Keratinocyte (primary cell): ENCODE measurements at regions not wholly inside any gene's neighbourhood (a gene's known extent, or its start where the extent isn't known, plus 50 kb on each side); places are given as distances from the start of the nearest gene placed in this dataset.

Experiments used
- DNase-seq: peaks from one replicate; pipeline ENCODE4 v3.0.0-alpha.2; 2011; ENCODE audit warnings: low read depth, missing footprints, low spot score
- FAIRE-seq: peaks from 2 replicates; lab custom pipeline; 2011; peaks lifted over from hg19 to GRCh38; lab: Jason Lieb, UNC
- H2AFZ ChIP-seq: 2 replicates; pipeline ENCODE4 v1.6.0; 2012; ENCODE audit warnings: low read length, control low read depth, inconsistent platforms; ENCODE audit not compliant: control insufficient read depth
- H3K27ac ChIP-seq: 2 replicates; pipeline ENCODE4 v1.5.1; 2011; ENCODE audit warnings: low read length; ENCODE audit not compliant: control insufficient read depth, insufficient read depth
- H3K27me3 ChIP-seq: 3 replicates; pipeline ENCODE4 v1.6.0; 2011; ENCODE audit warnings: low read length; ENCODE audit not compliant: control insufficient read depth, insufficient read depth; ENCODE audit errors: extremely low read depth
- H3K36me3 ChIP-seq, 2 experiments: 2 replicates in 1 of 2; 3 replicates in 1 of 2; pipeline ENCODE4 v1.5.1; 2011; ENCODE audit warnings: low read length in 2 of 2, mild to moderate bottlenecking in 1 of 2; ENCODE audit not compliant: control insufficient read depth in 2 of 2, insufficient read depth in 2 of 2; ENCODE audit errors: extremely low read depth in 1 of 2
- H3K4me1 ChIP-seq: 3 replicates; pipeline ENCODE4 v1.5.1; 2011; ENCODE audit warnings: low read length; ENCODE audit not compliant: control insufficient read depth, insufficient read depth; ENCODE audit errors: extremely low read depth
- H3K4me2 ChIP-seq: 3 replicates; pipeline ENCODE4 v1.6.0; 2011; ENCODE audit warnings: low read depth, low read length; ENCODE audit not compliant: control insufficient read depth, insufficient read depth; ENCODE audit errors: extremely low read depth
- H3K4me3 ChIP-seq, 3 experiments: fragments of 200-600 bp in 1 of 3; sonication (generic) in 1 of 3; 2 replicates in 2 of 3; 3 replicates in 1 of 3; pipeline ENCODE4 v1.5.1; 2011 to 2016; ENCODE audit warnings: low read length in 3 of 3, mild to moderate bottlenecking in 3 of 3, control low read depth in 2 of 3, inconsistent platforms in 1 of 3, low read depth in 1 of 3, mixed read lengths in 1 of 3, mixed run types in 1 of 3, moderate library complexity in 1 of 3; ENCODE audit not compliant: control insufficient read depth in 2 of 3, insufficient read depth in 2 of 3; ENCODE audit errors: extremely low read depth in 1 of 3
- H3K79me2 ChIP-seq: 2 replicates; pipeline ENCODE4 v1.6.0; 2012; ENCODE audit warnings: low read length; ENCODE audit not compliant: control insufficient read depth, insufficient read depth
- H3K9ac ChIP-seq: 3 replicates; pipeline ENCODE4 v1.6.0; 2011; ENCODE audit warnings: low read length; ENCODE audit not compliant: control insufficient read depth, insufficient read depth; ENCODE audit errors: extremely low read depth
- H3K9me1 ChIP-seq: 3 replicates; pipeline ENCODE4 v1.6.0; 2011; ENCODE audit warnings: low read length; ENCODE audit not compliant: control insufficient read depth, insufficient read depth; ENCODE audit errors: extremely low read depth
- H3K9me3 ChIP-seq: 2 replicates; pipeline ENCODE4 v1.5.1; 2012; ENCODE audit warnings: low read depth, low read length; ENCODE audit not compliant: control insufficient read depth
- H4K20me1 ChIP-seq: 3 replicates; pipeline ENCODE4 v1.6.0; 2011; ENCODE audit warnings: low read length; ENCODE audit not compliant: control insufficient read depth, insufficient read depth; ENCODE audit errors: extremely low read depth
- EZH2 ChIP-seq: IDR thresholded peaks from one replicate; pipeline ENCODE4 v1.6.1; 2012; ENCODE audit warnings: inconsistent platforms, mild to moderate bottlenecking, low read length, moderate library complexity
- dilution Hi-C: fragments of 300-500 bp; cut with MboI; formaldehyde crosslinking; loops from one replicate; pipeline ENCODE4 v1.7.0; 2020; ENCODE audit warnings: low sequenced_read_pairs; ENCODE audit not compliant: extremely low pct_ligation_motif_present
- TF ChIP-seq, protein P1 (sequence below), 3 experiments: IDR thresholded peaks in 1 of 3; conservative IDR thresholded peaks in 1 of 3; optimal IDR thresholded peaks in 1 of 3; 2 replicates in 2 of 3; 3 replicates in 1 of 3; pipeline versions ENCODE3 to v1.5.1; 2011; ENCODE audit warnings: low read length in 3 of 3, mild to moderate bottlenecking in 3 of 3, moderate library complexity in 2 of 3, control low read depth in 1 of 3, inconsistent platforms in 1 of 3; ENCODE audit not compliant: insufficient read depth in 2 of 3; ENCODE audit errors: extremely low read depth in 1 of 3

DNA sequence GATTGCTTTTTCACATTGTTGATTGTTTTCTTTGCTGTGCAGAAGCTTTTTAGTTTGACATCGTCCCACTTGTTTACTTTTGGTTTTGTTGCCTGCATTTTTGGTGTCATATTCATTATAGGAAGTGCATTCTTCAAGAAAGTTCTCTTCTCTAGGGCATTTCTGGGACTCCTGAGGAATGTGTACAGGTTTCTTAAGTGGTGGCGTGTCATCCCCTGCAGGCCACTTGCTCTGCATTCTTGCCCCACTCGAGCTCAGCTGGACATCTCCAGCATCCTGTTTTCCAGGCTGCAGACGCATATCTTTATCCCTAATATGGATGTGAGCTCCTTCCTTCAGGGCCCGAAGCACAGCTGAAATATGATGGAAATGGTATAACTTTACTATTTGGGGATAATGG, 255.6 kb upstream of the HABP2 start:
- no peak overlapping the region for H3K4me2 ChIP-seq
- no peak overlapping the region for H3K27ac ChIP-seq
- H3K9me3 ChIP-seq = no peaks in the 10 kb centered on the region
- H4K20me1 ChIP-seq = no peaks in the 10 kb centered on the region
- H3K9me1 ChIP-seq = no peaks in the 10 kb centered on the region
- H3K27me3 ChIP-seq = no peaks in the 10 kb centered on the region
- no peak overlapping the region for H2AFZ ChIP-seq
- H3K79me2 ChIP-seq = no peaks in the 10 kb centered on the region
- FAIRE-seq (no peak), DNase-seq (no peak)
- H3K4me1 ChIP-seq = no peaks in the 10 kb centered on the region
- no peak overlapping the region for H3K9ac ChIP-seq
- dilution Hi-C loops = no loop called here
- no peak overlapping the region for H3K4me3 ChIP-seq
- TF ChIP-seq, protein P1, sequence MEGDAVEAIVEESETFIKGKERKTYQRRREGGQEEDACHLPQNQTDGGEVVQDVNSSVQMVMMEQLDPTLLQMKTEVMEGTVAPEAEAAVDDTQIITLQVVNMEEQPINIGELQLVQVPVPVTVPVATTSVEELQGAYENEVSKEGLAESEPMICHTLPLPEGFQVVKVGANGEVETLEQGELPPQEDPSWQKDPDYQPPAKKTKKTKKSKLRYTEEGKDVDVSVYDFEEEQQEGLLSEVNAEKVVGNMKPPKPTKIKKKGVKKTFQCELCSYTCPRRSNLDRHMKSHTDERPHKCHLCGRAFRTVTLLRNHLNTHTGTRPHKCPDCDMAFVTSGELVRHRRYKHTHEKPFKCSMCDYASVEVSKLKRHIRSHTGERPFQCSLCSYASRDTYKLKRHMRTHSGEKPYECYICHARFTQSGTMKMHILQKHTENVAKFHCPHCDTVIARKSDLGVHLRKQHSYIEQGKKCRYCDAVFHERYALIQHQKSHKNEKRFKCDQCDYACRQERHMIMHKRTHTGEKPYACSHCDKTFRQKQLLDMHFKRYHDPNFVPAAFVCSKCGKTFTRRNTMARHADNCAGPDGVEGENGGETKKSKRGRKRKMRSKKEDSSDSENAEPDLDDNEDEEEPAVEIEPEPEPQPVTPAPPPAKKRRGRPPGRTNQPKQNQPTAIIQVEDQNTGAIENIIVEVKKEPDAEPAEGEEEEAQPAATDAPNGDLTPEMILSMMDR (optimal IDR thresholded peaks at IDR 0.05 in 1 of 3, IDR thresholded peaks at IDR 0.05 in 1 of 3, conservative IDR thresholded peaks at IDR 0.05 in 1 of 3; ENCODE audit: extremely low read depth in 1 of 3, insufficient read depth in 2 of 3, low read length in 3 of 3) = no peak
- no peak for TF ChIP-seq EZH2
- H3K36me3 ChIP-seq = no peaks in the 10 kb centered on the region

DNA sequence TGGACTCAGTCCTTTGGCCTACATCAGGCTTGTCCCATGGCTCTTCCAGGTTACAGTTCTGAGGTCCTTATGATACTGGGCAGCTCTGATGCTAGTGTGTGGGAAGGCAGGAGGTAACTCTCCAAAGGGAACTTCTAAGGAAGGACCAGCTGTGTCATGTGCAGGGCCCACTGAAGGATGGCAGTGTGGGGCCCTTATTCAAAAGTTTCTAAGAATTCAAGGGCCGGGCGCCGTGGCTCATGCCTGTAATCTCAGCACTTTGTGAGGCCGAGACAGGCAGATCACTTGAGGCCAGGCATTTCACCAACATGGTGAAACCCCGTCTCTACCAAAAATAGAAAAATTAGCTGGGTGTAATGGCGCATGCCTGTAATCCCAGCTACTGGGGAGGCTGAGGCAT, 254.2 kb upstream of the HABP2 start:
- FAIRE-seq = no peak

More for the DNA sequence above, 254.2 kb upstream of the HABP2 start:
- no peak for TF ChIP-seq EZH2
- TF ChIP-seq, protein P1 (optimal IDR thresholded peaks at IDR 0.05 in 1 of 3, IDR thresholded peaks at IDR 0.05 in 1 of 3, conservative IDR thresholded peaks at IDR 0.05 in 1 of 3; ENCODE audit: extremely low read depth in 1 of 3, insufficient read depth in 2 of 3, low read length in 3 of 3) = no peak
- dilution Hi-C loops = no loop called here
- Histone ChIP-seq H3K9ac (no peak overlapping the region), H3K36me3 (no peaks in the 10 kb centered on the region), H3K27me3 (no peaks in the 10 kb centered on the region), H3K9me3 (no peaks in the 10 kb centered on the region), H3K4me1 (no peaks in the 10 kb centered on the region), H3K4me3 (no peak overlapping the region), H4K20me1 (no peaks in the 10 kb centered on the region), H3K4me2 (no peak overlapping the region), H2AFZ (no peak overlapping the region), H3K9me1 (no peaks in the 10 kb centered on the region), H3K27ac (no peak overlapping the region), H3K79me2 (no peaks in the 10 kb centered on the region)
- DNase-seq = no peak
